Adrenal gland (tissue), 9 donors: ENCODE measurements at regions not wholly inside any gene's neighbourhood (a gene's known extent, or its start where the extent isn't known, plus 50 kb on each side); places are given as distances from the start of the nearest gene placed in this dataset.

Experiments
- DNase-seq, 7 donors: peaks; one replicate each; pipeline ENCODE4 v3.0.0-alpha.2; 2019 to 2020
- H3K27ac ChIP-seq, 5 donors: fragments of 200-600 bp; sonication (generic) in 4 of 5; 1 replicate in 3 of 5; 2 replicates in 2 of 5; pipeline versions ENCODE4 v1.5.1 to v1.8.0; 2016 to 2020; ENCODE audit warnings: mild to moderate bottlenecking in 1 of 5
- H3K27me3 ChIP-seq: fragments of 200-600 bp; 2 replicates; pipeline ENCODE4 v1.8.0; 2021
- H3K36me3 ChIP-seq, 2 donors: fragments of 200-600 bp; replicated peaks in 1 of 2; 1 replicate in 1 of 2; 2 replicates in 1 of 2; pipeline versions ENCODE4 v1.5.1 to v1.8.0; 2018 to 2022
- H3K4me1 ChIP-seq, 2 donors: fragments of 200-600 bp; replicated peaks in 1 of 2; 1 replicate in 1 of 2; 2 replicates in 1 of 2; pipeline versions ENCODE4 v1.5.1 to v1.8.0; 2018 to 2021
- H3K4me3 ChIP-seq, 4 donors: fragments of 200-600 bp; sonication (generic) in 3 of 4; one replicate each; pipeline ENCODE4 v1.5.1; 2016 to 2018
- H3K9me3 ChIP-seq, 3 donors: fragments of 200-600 bp; sonication (generic) in 1 of 3; replicated peaks in 1 of 3; 1 replicate in 2 of 3; 2 replicates in 1 of 3; pipeline versions ENCODE4 v1.5.1 to v1.8.0; 2016 to 2021
- POLR2A ChIP-seq, 2 donors: fragments of 450-650 bp; IDR thresholded peaks; one replicate each; pipeline ENCODE4 v1.6.1; 2017; ENCODE audit warnings: antibody characterized with exemption in 2 of 2, mild to moderate bottlenecking in 2 of 2, moderate library complexity in 1 of 2
- WGBS, 4 donors: extraction: QIAGEN DNeasy Blood & Tissue Kit in 2 of 4; methylation state at CpG; one replicate each; pipeline versions ENCODE4 v1.1.5 to v1.1.7; 2013 to 2017; 5-methylcytosine and 5-hydroxymethylcytosine counted together
- intact Hi-C, 2 donors: fragments of 100-400 bp; cut with DNase I; formaldehyde crosslinking; loops; one replicate each; pipeline versions ENCODE4 v1.14.1 to v1.15.0; 2022 to 2023
- TF ChIP-seq, protein P1 (sequence below), 6 experiments: fragments of 450-650 bp in 4 of 6; fragments of 200-600 bp in 2 of 6; sonication (generic) in 1 of 6; IDR thresholded peaks; 1 replicate in 5 of 6; 2 replicates in 1 of 6; pipeline versions ENCODE4 v1.5.1 to v1.8.0; 2016 to 2021; ENCODE audit warnings: antibody characterized with exemption in 6 of 6, mild to moderate bottlenecking in 2 of 6, moderate library complexity in 1 of 6
- donor health status: healthy with polysubstance abuse.
- donor health status: Bipolar disorder and iron deficiency.
- donor health status: DM: yes; HTN: yes; CAD: no.
- donor health status: DM: no; HTN: no; CAD: no.
- donor health status: DM: no; HTN: no; CAD: no.

DNA sequence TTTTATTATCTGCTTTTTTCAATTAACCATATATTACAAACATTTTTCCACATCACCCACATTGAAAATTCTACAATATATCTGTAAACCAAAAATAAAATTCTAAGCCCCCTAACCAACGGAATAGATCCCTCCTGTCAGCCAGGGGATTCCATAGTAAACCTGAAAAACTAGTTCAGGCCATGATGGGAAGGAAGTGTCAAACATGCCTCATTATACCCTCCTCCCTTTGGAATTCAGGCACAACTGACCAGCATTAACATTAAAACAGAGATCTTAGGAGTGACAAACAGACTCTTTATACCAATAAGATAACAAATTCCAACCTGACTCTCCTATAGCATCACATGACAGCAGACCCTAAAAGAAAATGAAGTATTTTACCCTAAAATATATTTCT lies 113.7 kb upstream of the DMRT1 start:
- Histone ChIP-seq H3K36me3 (peaks cover 0 to 3% of the 10 kb centered on the region in 2 donors), H3K4me3 (no peak overlapping the region), H3K27ac (no peak overlapping the region), H3K4me1 (no peaks in the 10 kb centered on the region), H3K9me3 (no peaks in the 10 kb centered on the region), H3K27me3 (no peaks in the 10 kb centered on the region)
- TF ChIP-seq POLR2A (IDR thresholded peaks at IDR 0.05): no peak
- TF ChIP-seq, protein P1, sequence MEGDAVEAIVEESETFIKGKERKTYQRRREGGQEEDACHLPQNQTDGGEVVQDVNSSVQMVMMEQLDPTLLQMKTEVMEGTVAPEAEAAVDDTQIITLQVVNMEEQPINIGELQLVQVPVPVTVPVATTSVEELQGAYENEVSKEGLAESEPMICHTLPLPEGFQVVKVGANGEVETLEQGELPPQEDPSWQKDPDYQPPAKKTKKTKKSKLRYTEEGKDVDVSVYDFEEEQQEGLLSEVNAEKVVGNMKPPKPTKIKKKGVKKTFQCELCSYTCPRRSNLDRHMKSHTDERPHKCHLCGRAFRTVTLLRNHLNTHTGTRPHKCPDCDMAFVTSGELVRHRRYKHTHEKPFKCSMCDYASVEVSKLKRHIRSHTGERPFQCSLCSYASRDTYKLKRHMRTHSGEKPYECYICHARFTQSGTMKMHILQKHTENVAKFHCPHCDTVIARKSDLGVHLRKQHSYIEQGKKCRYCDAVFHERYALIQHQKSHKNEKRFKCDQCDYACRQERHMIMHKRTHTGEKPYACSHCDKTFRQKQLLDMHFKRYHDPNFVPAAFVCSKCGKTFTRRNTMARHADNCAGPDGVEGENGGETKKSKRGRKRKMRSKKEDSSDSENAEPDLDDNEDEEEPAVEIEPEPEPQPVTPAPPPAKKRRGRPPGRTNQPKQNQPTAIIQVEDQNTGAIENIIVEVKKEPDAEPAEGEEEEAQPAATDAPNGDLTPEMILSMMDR (IDR thresholded peaks at IDR 0.05): no peak
- WGBS, 4 donors: 67 to 88% (median 78%) methylated on average over 1 of the region's 1 CpG
- no peak for DNase-seq
- intact Hi-C loops: no loop called here

DNA sequence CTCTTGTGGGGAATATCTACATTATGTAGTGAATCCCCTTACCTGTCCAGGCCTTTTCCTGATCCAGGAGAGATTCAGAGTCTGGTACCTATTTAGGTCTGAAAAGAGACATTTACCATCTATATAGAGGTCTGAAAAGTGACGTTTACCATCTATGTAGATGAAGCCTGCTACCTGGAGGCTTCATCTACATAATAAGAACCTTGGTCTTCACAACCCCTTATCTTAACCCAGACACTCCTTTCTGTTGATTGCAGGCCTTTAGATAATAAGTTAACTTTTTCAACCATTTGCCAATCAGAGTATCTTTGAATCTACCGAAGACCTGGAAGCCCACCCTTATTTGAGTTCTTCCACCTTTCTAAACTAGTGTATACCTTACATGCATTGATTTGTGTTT lies 113.0 kb upstream of the DMRT1 start:
- H3K27ac ChIP-seq: no peak overlapping the region
- TF ChIP-seq POLR2A (IDR thresholded peaks at IDR 0.05): no peak
- TF ChIP-seq, protein P1 (IDR thresholded peaks at IDR 0.05): no peak

DNA sequence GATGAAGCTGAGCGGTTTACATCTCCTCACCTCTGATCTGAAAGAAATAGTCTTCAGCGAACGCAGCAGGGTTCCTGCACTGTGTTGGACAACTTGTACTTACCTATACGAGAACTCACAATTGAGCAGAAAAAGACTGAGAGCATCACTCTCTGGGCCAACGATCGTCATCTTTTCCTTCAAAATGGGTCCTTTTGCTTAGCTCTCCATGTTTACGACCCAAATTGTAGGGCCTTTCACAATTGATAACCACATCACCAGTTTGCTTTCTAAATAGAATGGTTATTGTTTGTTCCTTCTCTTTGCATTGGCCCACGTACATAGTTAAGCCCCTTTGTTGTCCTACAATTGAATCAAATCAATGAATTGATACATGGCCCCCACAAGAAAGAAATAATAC lies 110.0 kb upstream of the DMRT1 start:
- no peaks in the 10 kb centered on the region for H3K4me1 ChIP-seq
- H3K4me3 ChIP-seq: no peak overlapping the region
- TF ChIP-seq POLR2A (IDR thresholded peaks at IDR 0.05): no peak
- TF ChIP-seq, protein P1 (IDR thresholded peaks at IDR 0.05): no peak
- no peaks in the 10 kb centered on the region for H3K9me3 ChIP-seq
- no peak for DNase-seq
- H3K27me3 ChIP-seq: no peaks in the 10 kb centered on the region
- intact Hi-C loops: no loop called here
- 93 to 96% (median 94%) methylated on average over 8 of the region's 8 CpGs for WGBS, 4 donors
- H3K27ac ChIP-seq: no peak overlapping the region
- H3K36me3 ChIP-seq: peaks cover 0 to 3% of the 10 kb centered on the region in 2 donors

More for the DNA sequence above, 113.0 kb upstream of the DMRT1 start:
- no peaks in the 10 kb centered on the region for H3K9me3 ChIP-seq
- no peaks in the 10 kb centered on the region for H3K4me1 ChIP-seq
- no peaks in the 10 kb centered on the region for H3K27me3 ChIP-seq
- 93 to 100% (median 97%) methylated on average over 2 of the region's 2 CpGs for WGBS, 4 donors
- intact Hi-C loops: no loop called here
- H3K36me3 ChIP-seq: peaks cover 0 to 3% of the 10 kb centered on the region in 2 donors
- no peak overlapping the region for H3K4me3 ChIP-seq
- no peak for DNase-seq

DNA sequence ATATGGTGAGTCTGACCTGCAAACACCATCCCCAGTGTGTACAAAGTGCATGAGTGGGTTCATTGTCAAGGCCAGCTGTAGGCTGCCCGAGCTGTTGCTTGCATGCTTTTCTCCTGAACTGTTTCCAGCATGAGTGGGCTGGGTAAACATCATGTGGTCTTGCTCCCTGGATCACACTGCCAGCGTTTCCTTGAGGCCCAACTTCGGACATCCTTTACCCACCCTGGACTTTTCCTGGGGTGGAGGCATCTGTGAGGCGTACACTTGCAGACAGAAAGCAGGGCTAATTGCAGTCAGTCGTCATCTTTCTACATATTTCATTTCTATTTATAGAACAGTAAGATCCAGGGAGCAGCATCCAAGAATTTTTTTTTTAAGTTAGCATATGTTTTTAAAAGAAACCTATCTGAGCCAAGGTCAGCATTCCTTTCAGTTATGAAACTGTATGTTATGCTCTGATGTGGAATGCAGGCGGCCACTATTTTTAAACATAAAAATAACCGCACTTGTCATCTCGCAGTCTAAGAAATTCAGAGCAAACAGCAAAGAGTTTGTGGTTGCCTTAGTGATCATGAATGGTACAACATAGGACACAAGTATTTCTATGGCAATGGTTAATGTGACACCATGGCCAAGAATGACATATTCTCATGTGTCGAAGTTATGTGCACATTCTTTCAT lies 106.5 kb upstream of the DMRT1 start:
- 46 to 65% (median 58%) methylated on average over 8 to 9 of the region's 9 CpGs for WGBS, 4 donors
- intact Hi-C loops: no loop called here
- peak in 2 of 7 donors; percentile 17 to 19 for DNase-seq
- H3K36me3 ChIP-seq: peaks cover 0 to 5% of the 10 kb centered on the region in 2 donors
- H3K4me3 ChIP-seq: no peak overlapping the region
- no peaks in the 10 kb centered on the region for H3K9me3 ChIP-seq
- H3K4me1 ChIP-seq: no peaks in the 10 kb centered on the region
- no peak for TF ChIP-seq POLR2A (IDR thresholded peaks at IDR 0.05)
- TF ChIP-seq, protein P1 (IDR thresholded peaks at IDR 0.05): no peak
- H3K27ac ChIP-seq: peak overlapping the region in 2 of 5 donors; percentile 21 to 78
- no peaks in the 10 kb centered on the region for H3K27me3 ChIP-seq
